Renal cortical epithelial cell (primary cell): ENCODE measurements at regions not wholly inside any gene's neighbourhood (a gene's known extent, or its start where the extent isn't known, plus 50 kb on each side); places are given as distances from the start of the nearest gene placed in this dataset.

Experiments used
- DNase-seq: peaks from one replicate; pipeline ENCODE4 v3.0.0-alpha.2; 2011; ENCODE audit warnings: low read depth

- no peak for DNase-seq
Measured at GRCh38 chr4:181538431-181538830, 704.8 kb upstream of the TENM3 start.

- DNase-seq, result no peak
Measured at GRCh38 chr4:181541396-181541795, 701.8 kb upstream of the TENM3 start.

- DNase-seq, result no peak
Measured at GRCh38 chr4:181548873-181549575, 694.2 kb upstream of the TENM3 start.

GRCh38 chr4:181549576-181550188 lies 693.5 kb upstream of the TENM3 start:
- DNase-seq, result no peak

- no peak for DNase-seq
Measured at GRCh38 chr4:181550381-181550780, 692.8 kb upstream of the TENM3 start.

- DNase-seq, result no peak
Measured at GRCh38 chr4:181559637-181560036, 683.6 kb upstream of the TENM3 start.

GRCh38 chr4:181562399-181562798 lies 680.8 kb upstream of the TENM3 start:
- no peak for DNase-seq

- DNase-seq, result no peak
Measured at GRCh38 chr4:181564625-181565024, 678.6 kb upstream of the TENM3 start.

- no peak for DNase-seq
Measured at GRCh38 chr4:181566490-181566889, 676.7 kb upstream of the TENM3 start.

GRCh38 chr4:181569553-181569952 lies 673.6 kb upstream of the TENM3 start:
- DNase-seq, result peak; percentile 30

GRCh38 chr4:181578911-181579310 lies 664.3 kb upstream of the TENM3 start:
- no peak for DNase-seq

GRCh38 chr4:181579486-181579885 lies 663.7 kb upstream of the TENM3 start:
- DNase-seq, result no peak

GRCh38 chr4:181581983-181582382 lies 661.2 kb upstream of the TENM3 start:
- no peak for DNase-seq

- DNase-seq, result no peak
Measured at GRCh38 chr4:181582595-181582994, 660.6 kb upstream of the TENM3 start.

- no peak for DNase-seq
Measured at GRCh38 chr4:181588733-181589302, 654.4 kb upstream of the TENM3 start.

GRCh38 chr4:181592221-181592745 lies 650.9 kb upstream of the TENM3 start:
- DNase-seq, result no peak

- no peak for DNase-seq
Measured at GRCh38 chr4:181593703-181594102, 649.5 kb upstream of the TENM3 start.

- DNase-seq, result no peak
Measured at GRCh38 chr4:181594188-181594587, 649.0 kb upstream of the TENM3 start.

- DNase-seq, result no peak
Measured at GRCh38 chr4:181595716-181596115, 647.5 kb upstream of the TENM3 start.

GRCh38 chr4:181597766-181598165 lies 645.4 kb upstream of the TENM3 start:
- no peak for DNase-seq

- no peak for DNase-seq
Measured at GRCh38 chr4:181599134-181599533, 644.1 kb upstream of the TENM3 start.

GRCh38 chr4:181601103-181601502 lies 642.1 kb upstream of the TENM3 start:
- DNase-seq, result no peak

GRCh38 chr4:181604546-181604945 lies 638.7 kb upstream of the TENM3 start:
- DNase-seq, result no peak
